Body of pancreas (tissue), 4 donors: ENCODE measurements at regions not wholly inside any gene's neighbourhood (a gene's known extent, or its start where the extent isn't known, plus 50 kb on each side); places are given as distances from the start of the nearest gene placed in this dataset.

Experiments used
- POLR2A ChIP-seq, 3 donors: fragments of 450-650 bp; IDR thresholded peaks; one replicate each; pipeline ENCODE4 v1.6.1; 2016; ENCODE audit warnings: antibody characterized with exemption in 3 of 3, mild to moderate bottlenecking in 2 of 3
- TF ChIP-seq, protein P1 (sequence below), 7 experiments: fragments of 450-650 bp in 4 of 7; fragments of 200-600 bp in 3 of 7; sonication (generic) in 3 of 7; IDR thresholded peaks; one replicate each; pipeline ENCODE4 v1.5.1; 2016 to 2019; ENCODE audit warnings: antibody characterized with exemption in 7 of 7

DNA sequence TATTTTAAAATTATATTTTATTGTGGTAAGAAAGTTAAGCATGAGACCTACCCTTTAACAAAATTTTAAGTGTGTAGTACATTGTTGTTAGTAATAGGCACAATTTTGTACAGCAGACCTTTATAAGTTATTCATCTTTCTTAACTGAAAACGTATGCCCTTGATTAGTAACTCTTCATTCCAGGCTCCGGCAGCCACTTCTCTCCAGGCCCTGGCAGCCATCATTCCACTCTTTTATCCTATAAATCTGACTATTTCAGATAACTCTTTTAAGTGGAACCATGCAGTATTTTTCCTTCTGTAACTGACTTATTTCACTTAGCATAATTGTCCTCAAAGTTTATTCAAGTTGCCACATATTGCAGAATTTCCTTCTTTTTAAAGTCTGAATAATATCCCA is 348.2 kb downstream of the CDH11 start:
- TF ChIP-seq, protein P1, sequence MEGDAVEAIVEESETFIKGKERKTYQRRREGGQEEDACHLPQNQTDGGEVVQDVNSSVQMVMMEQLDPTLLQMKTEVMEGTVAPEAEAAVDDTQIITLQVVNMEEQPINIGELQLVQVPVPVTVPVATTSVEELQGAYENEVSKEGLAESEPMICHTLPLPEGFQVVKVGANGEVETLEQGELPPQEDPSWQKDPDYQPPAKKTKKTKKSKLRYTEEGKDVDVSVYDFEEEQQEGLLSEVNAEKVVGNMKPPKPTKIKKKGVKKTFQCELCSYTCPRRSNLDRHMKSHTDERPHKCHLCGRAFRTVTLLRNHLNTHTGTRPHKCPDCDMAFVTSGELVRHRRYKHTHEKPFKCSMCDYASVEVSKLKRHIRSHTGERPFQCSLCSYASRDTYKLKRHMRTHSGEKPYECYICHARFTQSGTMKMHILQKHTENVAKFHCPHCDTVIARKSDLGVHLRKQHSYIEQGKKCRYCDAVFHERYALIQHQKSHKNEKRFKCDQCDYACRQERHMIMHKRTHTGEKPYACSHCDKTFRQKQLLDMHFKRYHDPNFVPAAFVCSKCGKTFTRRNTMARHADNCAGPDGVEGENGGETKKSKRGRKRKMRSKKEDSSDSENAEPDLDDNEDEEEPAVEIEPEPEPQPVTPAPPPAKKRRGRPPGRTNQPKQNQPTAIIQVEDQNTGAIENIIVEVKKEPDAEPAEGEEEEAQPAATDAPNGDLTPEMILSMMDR (IDR thresholded peaks at IDR 0.05), result no peak
- TF ChIP-seq POLR2A (IDR thresholded peaks at IDR 0.05), result no peak
